ENCODE measurements at regions not wholly inside any gene's neighbourhood (a gene's known extent, or its start where the extent isn't known, plus 50 kb on each side); places are given as distances from the start of the nearest gene placed in this dataset.

DNA sequence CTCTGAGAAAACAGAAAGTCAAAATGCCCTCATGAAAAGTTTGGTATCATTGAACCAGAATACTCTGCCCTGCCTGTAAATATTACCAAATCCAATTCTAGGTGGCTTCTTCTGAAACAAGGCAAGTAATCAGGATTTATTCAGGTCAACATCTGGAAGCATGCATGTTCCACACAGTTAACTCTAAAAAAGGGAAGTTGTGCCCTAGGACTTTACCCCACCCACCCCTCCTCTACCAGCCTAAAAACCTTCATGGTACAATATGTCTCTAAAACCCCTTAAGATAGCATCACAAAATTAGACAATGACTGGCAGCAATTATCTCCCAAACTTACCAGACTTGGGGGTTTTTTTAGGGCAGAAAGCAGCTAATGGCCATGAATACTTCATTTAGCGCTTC, 414.8 kb upstream of the SLC30A5 start:
- TF ChIP-seq POLR2A (IDR thresholded peaks at IDR 0.05) (no peak), POLR2AphosphoS5 (IDR thresholded peaks at IDR 0.05) (no peak)

Measured in gastroesophageal sphincter (tissue), 2 donors.